Lower leg skin (tissue), 3 donors: ENCODE measurements at regions not wholly inside any gene's neighbourhood (a gene's known extent, or its start where the extent isn't known, plus 50 kb on each side); places are given as distances from the start of the nearest gene placed in this dataset.

ENCODE experiments used
- POLR2A ChIP-seq, 2 donors: fragments of 450-650 bp; IDR thresholded peaks; one replicate each; pipeline ENCODE4 v1.6.1; 2016 to 2017; ENCODE audit warnings: antibody characterized with exemption in 2 of 2, mild to moderate bottlenecking in 1 of 2, moderate library complexity in 1 of 2
- TF ChIP-seq, protein P1 (sequence below), 3 donors: fragments of 450-650 bp; IDR thresholded peaks; one replicate each; pipeline ENCODE4 v1.5.1; 2016; ENCODE audit warnings: antibody characterized with exemption in 3 of 3, mild to moderate bottlenecking in 3 of 3, moderate library complexity in 2 of 3

DNA sequence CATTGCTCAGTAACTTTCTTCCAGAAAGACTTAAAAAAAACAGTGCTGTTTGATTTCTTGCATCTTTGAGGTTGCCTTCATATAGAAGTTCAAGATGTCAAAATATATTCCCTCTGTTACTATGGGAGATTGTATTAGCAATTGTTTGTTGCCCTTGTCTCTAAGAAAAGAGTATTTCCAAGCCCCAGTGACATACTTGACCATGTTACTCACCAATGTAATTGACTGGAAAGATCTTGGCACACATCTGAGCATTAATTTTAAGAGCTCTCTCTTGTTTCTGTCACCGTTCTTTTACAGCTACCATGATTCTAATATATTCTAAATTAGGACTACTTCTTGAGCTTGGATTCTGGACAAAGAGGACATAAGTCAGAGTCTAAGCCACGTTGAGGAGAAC lies 902.7 kb upstream of the EPHA5 start:
- no peak for TF ChIP-seq POLR2A (IDR thresholded peaks at IDR 0.05)
- TF ChIP-seq, protein P1, sequence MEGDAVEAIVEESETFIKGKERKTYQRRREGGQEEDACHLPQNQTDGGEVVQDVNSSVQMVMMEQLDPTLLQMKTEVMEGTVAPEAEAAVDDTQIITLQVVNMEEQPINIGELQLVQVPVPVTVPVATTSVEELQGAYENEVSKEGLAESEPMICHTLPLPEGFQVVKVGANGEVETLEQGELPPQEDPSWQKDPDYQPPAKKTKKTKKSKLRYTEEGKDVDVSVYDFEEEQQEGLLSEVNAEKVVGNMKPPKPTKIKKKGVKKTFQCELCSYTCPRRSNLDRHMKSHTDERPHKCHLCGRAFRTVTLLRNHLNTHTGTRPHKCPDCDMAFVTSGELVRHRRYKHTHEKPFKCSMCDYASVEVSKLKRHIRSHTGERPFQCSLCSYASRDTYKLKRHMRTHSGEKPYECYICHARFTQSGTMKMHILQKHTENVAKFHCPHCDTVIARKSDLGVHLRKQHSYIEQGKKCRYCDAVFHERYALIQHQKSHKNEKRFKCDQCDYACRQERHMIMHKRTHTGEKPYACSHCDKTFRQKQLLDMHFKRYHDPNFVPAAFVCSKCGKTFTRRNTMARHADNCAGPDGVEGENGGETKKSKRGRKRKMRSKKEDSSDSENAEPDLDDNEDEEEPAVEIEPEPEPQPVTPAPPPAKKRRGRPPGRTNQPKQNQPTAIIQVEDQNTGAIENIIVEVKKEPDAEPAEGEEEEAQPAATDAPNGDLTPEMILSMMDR (IDR thresholded peaks at IDR 0.05) = no peak
